HL-60/S4 (cell line): ENCODE measurements at regions not wholly inside any gene's neighbourhood (a gene's known extent, or its start where the extent isn't known, plus 50 kb on each side); places are given as distances from the start of the nearest gene placed in this dataset.

Experiments used
- in situ Hi-C: fragments of 300-500 bp; cut with MboI; formaldehyde crosslinking; loops from 2 replicates; pipeline ENCODE4 v1.14.3; 2022; ENCODE audit warnings: low sequenced_read_pairs

- in situ Hi-C loops, result loop anchor here (25.0 kb wide), 1 partner anchor 323 kb away; no protein-coding TSS in a partner anchor
Measured at GRCh38 chr2:18159896-18160295, 281.4 kb downstream of the KCNS3 start.

GRCh38 chr2:18156421-18156820, 278.0 kb downstream of the KCNS3 start:
- in situ Hi-C loops, result loop anchor here (25.0 kb wide), 1 partner anchor 319 kb away; no protein-coding TSS in a partner anchor

GRCh38 chr2:18156002-18156401, 277.5 kb downstream of the KCNS3 start:
- in situ Hi-C loops, result loop anchor here (25.0 kb wide), 1 partner anchor 319 kb away; no protein-coding TSS in a partner anchor

- in situ Hi-C loops, result loop anchor here (25.0 kb wide), 1 partner anchor 318 kb away; no protein-coding TSS in a partner anchor
Measured at GRCh38 chr2:18154812-18155211, 276.3 kb downstream of the KCNS3 start.

GRCh38 chr2:18154259-18154658, 275.8 kb downstream of the KCNS3 start:
- in situ Hi-C loops, result loop anchor here (25.0 kb wide), 1 partner anchor 317 kb away; no protein-coding TSS in a partner anchor

- in situ Hi-C loops, result loop anchor here (25.0 kb wide), 1 partner anchor 316 kb away; no protein-coding TSS in a partner anchor
Measured at GRCh38 chr2:18153741-18154140, 275.3 kb downstream of the KCNS3 start.

- in situ Hi-C loops, result loop anchor here (25.0 kb wide), 1 partner anchor 314 kb away; no protein-coding TSS in a partner anchor
Measured at GRCh38 chr2:18151237-18151636, 272.8 kb downstream of the KCNS3 start.

GRCh38 chr2:18149660-18150246, 271.3 kb downstream of the KCNS3 start:
- in situ Hi-C loops, result loop anchor here (25.0 kb wide), 1 partner anchor 312 kb away; no protein-coding TSS in a partner anchor

GRCh38 chr2:18136881-18137475, 258.5 kb downstream of the KCNS3 start:
- in situ Hi-C loops, result no loop called here

- in situ Hi-C loops, result no loop called here
Measured at GRCh38 chr2:18133310-18133709, 254.8 kb downstream of the KCNS3 start.

- in situ Hi-C loops, result no loop called here
Measured at GRCh38 chr2:18132697-18133096, 254.2 kb downstream of the KCNS3 start.

GRCh38 chr2:18131761-18132160, 253.3 kb downstream of the KCNS3 start:
- in situ Hi-C loops, result no loop called here

GRCh38 chr2:18129348-18129747, 250.9 kb downstream of the KCNS3 start:
- in situ Hi-C loops, result no loop called here

GRCh38 chr2:18125303-18125702, 246.8 kb downstream of the KCNS3 start:
- in situ Hi-C loops, result no loop called here

GRCh38 chr2:18124116-18124835, 245.8 kb downstream of the KCNS3 start:
- in situ Hi-C loops, result no loop called here

- in situ Hi-C loops, result no loop called here
Measured at GRCh38 chr2:18123577-18123976, 245.1 kb downstream of the KCNS3 start.

- in situ Hi-C loops, result no loop called here
Measured at GRCh38 chr2:18123211-18123570, 244.7 kb downstream of the KCNS3 start.

GRCh38 chr2:18122544-18123210, 244.2 kb downstream of the KCNS3 start:
- in situ Hi-C loops, result no loop called here

- in situ Hi-C loops, result no loop called here
Measured at GRCh38 chr2:18119883-18120282, 241.4 kb downstream of the KCNS3 start.

- in situ Hi-C loops, result no loop called here
Measured at GRCh38 chr2:18118703-18119102, 240.2 kb downstream of the KCNS3 start.

- in situ Hi-C loops, result no loop called here
Measured at GRCh38 chr2:18117592-18117991, 239.1 kb downstream of the KCNS3 start.
